ENCODE measurements at regions not wholly inside any gene's neighbourhood (a gene's known extent, or its start where the extent isn't known, plus 50 kb on each side); places are given as distances from the start of the nearest gene placed in this dataset.

DNA sequence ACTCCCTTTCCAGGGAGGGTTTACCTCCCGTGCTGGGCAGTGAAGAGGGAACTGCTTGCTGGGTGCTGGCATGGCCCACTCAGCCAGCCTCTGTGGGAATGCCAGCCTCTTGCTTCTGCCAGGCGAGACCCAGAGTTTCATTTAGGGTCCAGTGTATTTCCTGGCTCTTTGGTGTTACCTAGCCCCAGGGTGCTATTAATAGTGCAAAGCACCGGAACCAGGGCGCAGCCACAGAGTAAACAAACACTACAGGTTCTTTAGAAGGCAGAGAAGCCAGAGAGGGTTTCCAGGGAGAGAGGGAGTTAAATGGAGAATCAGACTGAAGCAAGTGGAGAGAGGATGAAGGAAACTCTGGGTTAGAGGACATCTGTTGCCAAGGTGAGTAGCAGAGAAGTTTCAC lies 74.9 kb upstream of the SPATA13 start:
- no peak for DNase-seq

GRCh38 chr13:24086642-24087041 lies 73.9 kb upstream of the SPATA13 start:
- DNase-seq, result no peak

DNA sequence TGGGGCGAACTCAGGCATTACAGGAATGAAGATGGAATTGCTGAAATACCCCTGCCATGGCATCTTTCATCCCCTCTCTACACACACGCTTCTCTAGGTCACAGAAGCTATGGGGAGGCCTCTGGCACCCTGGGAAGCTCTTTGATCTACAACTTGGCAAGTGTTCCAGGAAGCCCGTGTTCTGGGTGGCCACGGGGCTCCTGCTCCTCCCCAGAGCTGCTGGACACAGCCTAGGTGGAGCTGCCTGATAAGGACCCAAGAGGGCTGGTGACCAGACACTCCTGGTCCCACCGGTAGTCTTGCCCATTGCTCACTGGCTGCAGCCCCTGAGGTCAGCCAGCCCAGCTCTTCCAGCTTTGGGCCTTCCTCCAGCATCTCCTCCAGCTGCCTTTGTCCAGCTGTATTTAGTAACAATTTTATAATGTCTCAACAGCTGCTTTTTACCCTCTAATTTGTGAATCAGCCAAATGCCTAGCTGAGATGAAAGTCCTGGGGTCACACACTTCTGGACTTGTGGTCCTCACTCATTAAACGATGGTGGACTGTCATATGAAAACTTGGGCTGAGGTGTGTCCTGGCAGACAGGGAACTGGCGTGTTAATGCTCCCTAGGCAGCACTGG lies 72.8 kb upstream of the SPATA13 start:
- DNase-seq, result no peak

GRCh38 chr13:24090049-24090448 lies 70.5 kb upstream of the SPATA13 start:
- no peak for DNase-seq

DNA sequence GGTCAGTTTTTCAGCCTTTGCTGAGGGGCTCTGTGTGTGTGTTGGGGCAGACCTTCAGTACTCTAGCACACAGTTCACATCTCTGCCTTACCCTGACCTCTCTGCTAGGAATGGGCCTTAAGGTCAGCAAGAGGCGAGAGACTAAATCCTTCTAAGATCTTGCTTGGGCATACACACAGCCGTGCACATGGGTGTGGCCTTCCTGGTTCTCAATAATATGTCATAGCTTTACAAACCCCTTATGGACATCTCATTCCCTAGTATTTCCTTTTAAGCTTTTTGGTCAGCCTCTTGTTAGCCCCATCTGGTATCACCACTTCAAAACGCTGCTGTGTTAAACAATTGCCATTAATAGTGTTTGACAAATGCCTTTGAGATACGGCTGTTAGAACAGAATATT lies 69.4 kb upstream of the SPATA13 start:
- no peak for DNase-seq

DNA sequence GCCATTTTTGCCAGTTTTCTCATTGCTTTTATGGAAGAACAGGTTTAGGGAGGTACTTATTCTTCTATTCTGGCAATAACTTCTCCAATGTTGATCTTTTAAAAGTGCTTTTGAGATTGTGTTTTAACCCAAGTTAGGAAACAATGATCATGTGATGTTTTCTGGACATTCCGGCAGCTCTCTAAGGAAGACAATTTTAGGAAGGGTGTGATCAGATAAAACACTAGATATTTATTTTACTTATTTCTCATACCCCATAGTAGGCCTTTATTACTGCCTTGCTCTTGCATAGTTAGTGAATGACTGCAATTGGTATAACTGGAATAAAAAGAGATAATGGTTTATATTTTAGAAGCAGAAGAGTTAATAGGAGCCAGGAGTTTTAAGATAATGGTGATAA lies 68.4 kb upstream of the SPATA13 start:
- DNase-seq, result no peak

GRCh38 chr13:24093047-24093446 lies 67.5 kb upstream of the SPATA13 start:
- DNase-seq, result no peak

DNA sequence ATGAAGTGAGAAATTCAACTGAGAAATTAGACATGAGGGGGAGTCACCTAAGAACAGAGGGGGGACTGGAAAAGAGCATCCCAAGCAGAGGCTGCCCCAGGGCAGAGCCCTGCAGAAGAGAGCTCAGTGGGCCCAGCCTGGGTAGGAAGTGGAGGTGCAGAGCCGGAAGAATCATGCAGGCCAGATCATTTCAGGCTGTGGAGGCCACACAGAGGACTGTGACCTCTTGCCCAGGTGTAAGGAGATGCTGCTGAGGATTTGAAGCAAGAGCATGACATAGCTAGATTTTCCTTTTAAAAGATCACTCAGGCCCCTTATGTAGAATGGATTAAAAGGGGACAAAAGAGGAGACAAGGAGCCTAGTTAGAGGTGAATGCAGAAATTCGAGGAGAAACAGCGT lies 63.9 kb upstream of the SPATA13 start:
- DNase-seq, result no peak

DNA sequence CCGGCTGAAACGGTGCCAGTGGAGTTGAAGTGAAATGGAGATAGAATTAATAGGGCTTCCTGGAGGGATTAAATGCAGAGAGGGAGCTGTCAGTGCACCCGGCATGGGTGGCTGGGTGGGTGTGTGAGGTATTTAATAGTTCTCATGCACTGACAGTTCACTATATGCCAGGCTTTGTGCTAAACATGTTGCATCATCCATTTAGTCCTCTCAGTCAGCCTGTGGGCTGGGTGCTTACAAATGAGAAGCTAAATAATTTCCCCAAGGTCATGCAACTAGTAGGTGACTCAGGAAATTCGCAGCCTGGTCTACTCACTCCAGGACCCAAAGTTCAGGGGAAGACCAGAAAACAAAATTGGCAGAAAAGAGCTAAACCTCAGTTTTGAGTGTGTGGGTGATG lies 63.5 kb upstream of the SPATA13 start:
- peak; percentile 57 for DNase-seq

- DNase-seq, result no peak
These were observed 62.9 kb upstream of the SPATA13 start for GRCh38 chr13:24097667-24098066.

DNA sequence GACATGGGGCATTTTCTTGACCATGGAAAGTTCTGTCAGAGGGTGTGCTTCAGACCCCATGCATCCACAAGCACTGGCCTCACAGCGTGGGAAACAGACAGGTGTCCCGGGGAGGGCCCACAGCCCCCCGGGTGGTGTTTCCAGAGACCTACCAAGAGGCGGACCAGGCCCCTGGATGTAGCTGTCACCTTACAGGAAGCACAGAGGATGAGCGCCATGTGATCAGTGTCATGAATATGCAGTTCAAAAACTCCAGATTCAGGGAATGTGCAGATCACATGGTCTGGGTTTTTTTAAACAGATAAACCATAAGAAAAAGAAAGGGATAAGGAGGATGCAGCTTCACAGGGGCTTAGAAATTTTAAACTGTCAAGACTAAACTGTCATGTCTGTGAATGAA lies 61.0 kb upstream of the SPATA13 start:
- no peak for DNase-seq

DNA sequence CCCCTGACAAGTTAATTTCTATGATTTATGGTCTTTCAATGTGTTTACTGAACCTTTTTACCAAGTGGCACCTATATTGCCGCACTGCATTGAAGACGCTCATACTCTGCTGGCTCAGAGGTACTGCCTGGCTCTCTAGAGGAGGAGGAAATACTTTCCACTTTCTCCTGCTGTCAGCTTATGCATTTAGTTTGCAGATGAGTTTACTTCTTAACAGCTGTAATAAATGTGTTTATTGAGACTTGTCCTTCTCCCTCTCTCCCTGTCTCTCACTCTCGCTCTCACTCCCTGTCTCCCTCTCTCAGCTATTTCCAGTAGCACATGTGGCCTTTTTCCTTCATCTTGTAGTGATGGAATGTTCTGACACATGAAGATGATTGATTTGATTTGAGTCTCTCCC lies 60.3 kb upstream of the SPATA13 start:
- no peak for DNase-seq

DNA sequence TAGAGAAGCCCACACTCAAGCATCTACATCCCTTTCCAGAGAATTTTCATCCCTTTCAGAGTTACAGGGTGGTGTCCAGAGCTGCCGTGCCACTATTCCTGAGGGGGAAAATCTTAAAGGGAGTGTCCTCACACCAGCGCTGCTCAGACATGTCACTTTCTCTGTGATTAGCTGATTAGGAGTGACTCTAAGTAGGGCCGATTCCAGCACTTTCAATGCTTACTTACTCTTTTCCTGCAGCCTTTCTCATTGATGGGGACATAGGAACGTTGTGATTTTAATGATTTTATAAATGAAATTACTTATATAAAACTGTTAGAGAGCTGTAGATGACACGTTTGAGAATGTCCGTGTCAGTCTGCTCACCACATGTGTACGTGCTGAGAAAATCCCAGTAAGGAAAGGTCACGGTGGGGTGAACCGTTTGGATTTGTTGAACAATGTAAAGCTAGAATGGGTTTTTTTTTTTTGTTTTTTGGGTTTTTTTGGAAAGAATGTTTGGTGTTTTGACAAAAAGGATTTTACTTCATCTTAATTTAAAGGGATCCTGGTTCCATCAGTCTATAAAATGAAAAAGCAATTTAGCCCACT lies 56.6 kb upstream of the SPATA13 start:
- DNase-seq, result no peak

GRCh38 chr13:24104723-24105122 lies 55.8 kb upstream of the SPATA13 start:
- no peak for DNase-seq

DNA sequence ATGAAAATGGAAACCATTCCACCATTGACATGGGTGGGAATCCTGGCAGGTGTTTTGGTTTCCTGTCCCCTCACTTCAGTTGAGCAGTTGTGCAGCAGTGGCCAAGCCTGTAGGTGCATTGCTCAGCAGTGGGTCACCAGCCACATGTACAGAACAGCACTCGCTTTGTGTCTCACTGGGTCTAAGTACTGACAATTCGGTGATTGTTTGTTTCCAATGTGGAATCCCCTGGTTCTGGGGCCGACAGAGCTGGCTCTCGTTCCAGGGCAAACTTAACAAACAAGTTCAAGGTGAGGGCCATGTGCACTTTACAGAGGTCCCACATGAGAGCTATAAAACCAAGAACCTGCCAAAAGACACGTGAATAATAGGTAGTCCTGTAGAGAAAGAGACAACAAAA lies 54.1 kb upstream of the SPATA13 start:
- no peak for DNase-seq

- no peak for DNase-seq
These were observed 52.4 kb upstream of the SPATA13 start for GRCh38 chr13:24107955-24108614.

DNA sequence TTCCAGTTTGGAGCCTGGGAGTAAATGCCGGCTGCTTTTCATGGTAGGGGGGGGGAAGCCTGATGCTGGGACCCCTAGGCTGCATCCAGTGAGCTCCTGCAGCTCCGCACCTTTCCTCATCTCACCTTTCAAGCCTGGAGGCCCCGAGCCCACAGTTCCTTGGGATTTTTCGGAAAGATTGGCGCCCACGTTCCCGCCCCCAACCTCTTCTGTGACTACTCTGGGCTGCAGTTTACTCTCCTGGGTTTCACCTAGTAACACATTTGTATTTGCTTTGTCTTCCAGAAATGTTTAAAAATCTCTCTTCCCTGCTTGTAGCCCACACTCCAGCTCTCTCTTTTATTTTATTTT lies 51.9 kb upstream of the SPATA13 start:
- DNase-seq, result no peak

DNA sequence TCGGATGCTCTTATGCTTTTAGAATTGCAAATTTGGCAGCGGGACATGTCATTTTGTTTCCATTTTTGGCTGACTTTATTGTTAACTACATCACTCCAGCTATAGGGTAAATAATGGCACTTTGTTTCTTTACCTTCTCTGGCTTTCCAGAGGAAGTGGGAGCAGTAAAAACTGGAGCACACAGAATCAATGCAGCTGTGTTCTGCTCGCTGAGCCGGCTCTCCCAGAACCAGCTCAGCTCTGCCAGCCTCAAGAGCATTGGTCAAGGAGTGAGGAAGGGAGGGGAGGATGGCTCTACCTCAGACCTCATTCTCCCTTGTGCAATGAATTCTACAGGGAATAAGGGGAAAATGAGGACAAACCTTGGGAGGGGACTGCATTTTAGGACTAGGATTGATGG lies 50.5 kb upstream of the SPATA13 start:
- DNase-seq, result no peak

Measured in EL (cell line).